ENCODE measurements at regions not wholly inside any gene's neighbourhood (a gene's known extent, or its start where the extent isn't known, plus 50 kb on each side); places are given as distances from the start of the nearest gene placed in this dataset.

DNA sequence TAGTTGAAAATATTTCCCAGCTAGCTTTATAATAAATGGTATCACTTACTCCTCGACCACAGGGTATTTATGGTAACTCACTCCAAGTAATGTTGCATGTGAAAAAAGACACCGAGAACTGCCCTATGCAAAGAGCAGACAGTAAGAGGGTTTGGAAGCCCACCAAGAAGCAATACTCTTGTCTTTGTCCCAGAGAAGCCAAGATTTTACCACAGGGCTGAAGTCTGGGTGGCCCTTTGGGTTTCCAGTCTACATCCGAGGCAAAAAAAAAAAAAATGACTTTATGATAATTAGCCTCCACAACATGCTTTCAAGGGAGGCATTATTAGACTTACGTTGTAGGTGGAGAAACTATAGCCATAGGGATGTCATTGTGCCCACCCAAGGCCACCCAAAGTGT, 83.6 kb downstream of the CCDC34 start:
- H3K4me3 ChIP-seq (ENCODE audit: low read depth, low read length, poor library complexity, severe bottlenecking): no peak overlapping the region

DNA sequence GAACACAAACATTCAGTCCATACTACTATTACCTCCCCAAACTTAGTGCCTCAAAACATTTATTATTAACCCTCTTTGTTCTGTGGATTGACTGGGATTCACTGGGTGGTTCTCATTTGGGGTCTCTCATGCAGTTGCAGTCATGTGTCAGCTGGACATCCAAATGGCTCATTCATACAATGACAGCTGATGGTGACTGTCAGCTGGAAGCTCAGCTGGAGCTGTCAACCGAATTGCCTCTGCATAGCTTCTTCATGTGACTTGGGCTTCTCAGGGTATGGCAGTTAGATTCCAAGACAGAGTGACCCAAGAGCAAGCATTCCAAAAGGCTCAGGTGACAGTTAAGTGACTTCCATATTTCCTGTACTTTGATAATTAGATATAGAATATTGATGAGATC, 85.2 kb downstream of the CCDC34 start:
- ChIA-PET POLR2A (ENCODE audit: low non-redundant PET) (no interaction called here), CTCF (interaction anchor here (0.7 to 1.0 kb wide), 2 partner anchors 18 to 94 kb away, joined by 3 read pairs; no protein-coding TSS in a partner anchor)
- Histone ChIP-seq H3K9me3 (ENCODE audit: low read depth, low read length, poor library complexity, severe bottlenecking) (no peaks in the 10 kb centered on the region), H3K27me3 (replicated peaks; ENCODE audit: insufficient read depth, low read depth, low read length, poor library complexity) (no peaks in the 10 kb centered on the region), H3K4me1 (ENCODE audit: insufficient read depth, low read length, poor library complexity, severe bottlenecking) (peaks cover 29% of the 10 kb centered on the region), H3K36me3 (ENCODE audit: insufficient read depth, low read length, poor library complexity, severe bottlenecking) (no peaks in the 10 kb centered on the region), H3K27ac (ENCODE audit: low read depth, low read length, poor library complexity, severe bottlenecking) (no peak overlapping the region), H3K4me3 (ENCODE audit: low read depth, low read length, poor library complexity, severe bottlenecking) (no peak overlapping the region)
- DNase-seq (ENCODE audit: low spot score): peak; percentile 48
- no peak for TF ChIP-seq EZH2 (IDR thresholded peaks at IDR 0.05; ENCODE audit: borderline replicate concordance, low read depth, low read length, poor library complexity, severe bottlenecking)
- TF ChIP-seq, protein P1, sequence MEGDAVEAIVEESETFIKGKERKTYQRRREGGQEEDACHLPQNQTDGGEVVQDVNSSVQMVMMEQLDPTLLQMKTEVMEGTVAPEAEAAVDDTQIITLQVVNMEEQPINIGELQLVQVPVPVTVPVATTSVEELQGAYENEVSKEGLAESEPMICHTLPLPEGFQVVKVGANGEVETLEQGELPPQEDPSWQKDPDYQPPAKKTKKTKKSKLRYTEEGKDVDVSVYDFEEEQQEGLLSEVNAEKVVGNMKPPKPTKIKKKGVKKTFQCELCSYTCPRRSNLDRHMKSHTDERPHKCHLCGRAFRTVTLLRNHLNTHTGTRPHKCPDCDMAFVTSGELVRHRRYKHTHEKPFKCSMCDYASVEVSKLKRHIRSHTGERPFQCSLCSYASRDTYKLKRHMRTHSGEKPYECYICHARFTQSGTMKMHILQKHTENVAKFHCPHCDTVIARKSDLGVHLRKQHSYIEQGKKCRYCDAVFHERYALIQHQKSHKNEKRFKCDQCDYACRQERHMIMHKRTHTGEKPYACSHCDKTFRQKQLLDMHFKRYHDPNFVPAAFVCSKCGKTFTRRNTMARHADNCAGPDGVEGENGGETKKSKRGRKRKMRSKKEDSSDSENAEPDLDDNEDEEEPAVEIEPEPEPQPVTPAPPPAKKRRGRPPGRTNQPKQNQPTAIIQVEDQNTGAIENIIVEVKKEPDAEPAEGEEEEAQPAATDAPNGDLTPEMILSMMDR (conservative IDR thresholded peaks at IDR 0.05; ENCODE audit: low read depth, low read length): no peak
- intact Hi-C loops (cut with micrococcal nuclease; ENCODE audit: unreplicated experiment): no loop called here
- BruUV-seq (replicated peaks): no TSS peak

More for the DNA sequence above, 83.6 kb downstream of the CCDC34 start:
- DNase-seq (ENCODE audit: low spot score): no peak
- Histone ChIP-seq H3K27me3 (replicated peaks; ENCODE audit: insufficient read depth, low read depth, low read length, poor library complexity) (no peaks in the 10 kb centered on the region), H3K4me1 (ENCODE audit: insufficient read depth, low read length, poor library complexity, severe bottlenecking) (peaks cover 29% of the 10 kb centered on the region), H3K36me3 (ENCODE audit: insufficient read depth, low read length, poor library complexity, severe bottlenecking) (no peaks in the 10 kb centered on the region), H3K9me3 (ENCODE audit: low read depth, low read length, poor library complexity, severe bottlenecking) (no peaks in the 10 kb centered on the region), H3K27ac (ENCODE audit: low read depth, low read length, poor library complexity, severe bottlenecking) (no peak overlapping the region)
- POLR2A ChIA-PET (ENCODE audit: low non-redundant PET): interaction anchor here (0.8 kb wide), 1 partner anchor 19 kb away, joined by 8 read pairs; no protein-coding TSS in a partner anchor
- intact Hi-C loops (cut with micrococcal nuclease; ENCODE audit: unreplicated experiment): no loop called here
- TF ChIP-seq EZH2 (IDR thresholded peaks at IDR 0.05; ENCODE audit: borderline replicate concordance, low read depth, low read length, poor library complexity, severe bottlenecking): no peak
- TF ChIP-seq, protein P1 (conservative IDR thresholded peaks at IDR 0.05; ENCODE audit: low read depth, low read length): no peak
- no TSS peak for BruUV-seq (replicated peaks)
- CTCF ChIA-PET: no interaction called here

DNA sequence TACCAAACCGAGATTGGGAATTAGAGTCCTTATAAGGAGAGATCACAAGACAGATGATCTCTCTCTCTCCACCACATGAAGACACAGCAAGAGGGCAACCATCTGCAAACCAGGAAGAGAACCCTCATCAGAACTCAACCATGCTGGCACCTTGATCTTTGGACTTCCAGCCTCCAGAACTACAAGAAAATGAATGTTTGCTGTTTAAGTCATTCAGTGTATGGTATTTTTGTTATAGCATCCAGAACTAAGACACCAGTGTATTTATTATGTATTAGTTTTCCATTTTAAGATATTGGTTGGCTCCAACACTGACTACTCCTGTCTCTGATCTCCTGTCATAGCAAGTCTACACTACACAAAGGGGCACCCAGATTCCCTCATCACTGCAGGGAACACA, 86.9 kb downstream of the CCDC34 start:
- POLR2A ChIA-PET (ENCODE audit: low non-redundant PET): no interaction called here
- H3K27ac ChIP-seq (ENCODE audit: low read depth, low read length, poor library complexity, severe bottlenecking): no peak overlapping the region
- no peaks in the 10 kb centered on the region for H3K27me3 ChIP-seq (replicated peaks; ENCODE audit: insufficient read depth, low read depth, low read length, poor library complexity)
- no peak for DNase-seq (ENCODE audit: low spot score)
- no peaks in the 10 kb centered on the region for H3K9me3 ChIP-seq (ENCODE audit: low read depth, low read length, poor library complexity, severe bottlenecking)
- TF ChIP-seq EZH2 (IDR thresholded peaks at IDR 0.05; ENCODE audit: borderline replicate concordance, low read depth, low read length, poor library complexity, severe bottlenecking): no peak
- TF ChIP-seq, protein P1 (conservative IDR thresholded peaks at IDR 0.05; ENCODE audit: low read depth, low read length): no peak
- CTCF ChIA-PET: interaction anchor here (0.9 kb wide), 1 partner anchor 92 kb away, joined by 5 read pairs; no protein-coding TSS in a partner anchor
- intact Hi-C loops (cut with micrococcal nuclease; ENCODE audit: unreplicated experiment): no loop called here
- no peaks in the 10 kb centered on the region for H3K36me3 ChIP-seq (ENCODE audit: insufficient read depth, low read length, poor library complexity, severe bottlenecking)
- no TSS peak for BruUV-seq (replicated peaks)
- H3K4me1 ChIP-seq (ENCODE audit: insufficient read depth, low read length, poor library complexity, severe bottlenecking): peaks cover 29% of the 10 kb centered on the region
- H3K4me3 ChIP-seq (ENCODE audit: low read depth, low read length, poor library complexity, severe bottlenecking): no peak overlapping the region
